ENCODE measurements at regions not wholly inside any gene's neighbourhood (a gene's known extent, or its start where the extent isn't known, plus 50 kb on each side); places are given as distances from the start of the nearest gene placed in this dataset.

DNA sequence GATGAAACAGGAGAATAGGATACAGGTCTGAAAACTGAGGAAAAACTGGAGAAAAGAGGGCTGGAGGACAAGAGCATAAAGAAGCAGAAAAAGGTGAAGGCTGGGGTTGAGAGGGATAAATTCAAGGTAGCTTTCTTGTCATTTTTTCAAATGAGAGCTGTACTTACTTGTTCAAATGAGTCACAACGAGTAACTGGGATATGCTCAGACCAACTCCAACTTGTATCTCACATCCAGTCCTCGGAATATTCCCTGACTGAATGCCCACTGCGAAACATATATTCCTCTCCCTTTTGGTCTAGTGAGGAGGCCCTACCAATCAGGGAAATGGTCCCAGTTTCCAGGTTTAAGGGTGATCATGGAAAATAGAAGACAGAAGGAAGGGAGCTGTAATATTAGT is 343.4 kb downstream of the HHIPL2 start:
- no peak overlapping the region for H3K27ac ChIP-seq
- in situ Hi-C loops (cut with HindIII; ENCODE audit: low pct_ligation_motif_present, low sequenced_read_pairs) = no loop called here
- H3K4me3 ChIP-seq (ENCODE audit: low read depth, low read length) = no peak overlapping the region
- H3K27me3 ChIP-seq (replicated peaks) = no peaks in the 10 kb centered on the region
- H3K36me3 ChIP-seq (replicated peaks) = no peaks in the 10 kb centered on the region
- no peak for DNase-seq
- TF ChIP-seq, protein P1, sequence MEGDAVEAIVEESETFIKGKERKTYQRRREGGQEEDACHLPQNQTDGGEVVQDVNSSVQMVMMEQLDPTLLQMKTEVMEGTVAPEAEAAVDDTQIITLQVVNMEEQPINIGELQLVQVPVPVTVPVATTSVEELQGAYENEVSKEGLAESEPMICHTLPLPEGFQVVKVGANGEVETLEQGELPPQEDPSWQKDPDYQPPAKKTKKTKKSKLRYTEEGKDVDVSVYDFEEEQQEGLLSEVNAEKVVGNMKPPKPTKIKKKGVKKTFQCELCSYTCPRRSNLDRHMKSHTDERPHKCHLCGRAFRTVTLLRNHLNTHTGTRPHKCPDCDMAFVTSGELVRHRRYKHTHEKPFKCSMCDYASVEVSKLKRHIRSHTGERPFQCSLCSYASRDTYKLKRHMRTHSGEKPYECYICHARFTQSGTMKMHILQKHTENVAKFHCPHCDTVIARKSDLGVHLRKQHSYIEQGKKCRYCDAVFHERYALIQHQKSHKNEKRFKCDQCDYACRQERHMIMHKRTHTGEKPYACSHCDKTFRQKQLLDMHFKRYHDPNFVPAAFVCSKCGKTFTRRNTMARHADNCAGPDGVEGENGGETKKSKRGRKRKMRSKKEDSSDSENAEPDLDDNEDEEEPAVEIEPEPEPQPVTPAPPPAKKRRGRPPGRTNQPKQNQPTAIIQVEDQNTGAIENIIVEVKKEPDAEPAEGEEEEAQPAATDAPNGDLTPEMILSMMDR (IDR thresholded peaks at IDR 0.05; ENCODE audit: low read depth, low read length, missing control alignments) = no peak

DNA sequence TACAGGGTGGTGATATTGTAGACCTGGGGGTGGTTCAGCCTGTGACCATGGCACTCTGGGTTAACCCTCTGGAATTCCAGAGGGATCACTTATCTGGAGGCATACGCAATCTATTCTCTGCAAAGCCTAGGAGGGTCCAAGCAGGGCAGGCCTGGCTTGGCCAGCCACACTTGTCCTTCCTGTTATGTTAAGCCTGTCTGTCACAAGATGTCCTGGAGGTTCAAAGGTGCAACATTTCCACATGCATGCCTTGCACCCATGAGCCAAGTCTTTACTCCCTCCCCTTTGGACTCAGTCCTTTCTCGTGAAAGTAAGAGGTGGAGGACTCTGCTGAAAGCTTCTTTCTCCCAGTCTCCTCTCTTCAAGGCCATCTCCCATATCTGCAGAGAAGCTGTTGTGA is 345.1 kb downstream of the HHIPL2 start:
- TF ChIP-seq, protein P1 (IDR thresholded peaks at IDR 0.05; ENCODE audit: low read depth, low read length, missing control alignments) = no peak
- no peak overlapping the region for H3K4me3 ChIP-seq (ENCODE audit: low read depth, low read length)
- in situ Hi-C loops (cut with HindIII; ENCODE audit: low pct_ligation_motif_present, low sequenced_read_pairs) = no loop called here
- no peak overlapping the region for H3K27ac ChIP-seq
- H3K36me3 ChIP-seq (replicated peaks) = no peaks in the 10 kb centered on the region
- DNase-seq = no peak
- H3K27me3 ChIP-seq (replicated peaks) = no peaks in the 10 kb centered on the region

DNA sequence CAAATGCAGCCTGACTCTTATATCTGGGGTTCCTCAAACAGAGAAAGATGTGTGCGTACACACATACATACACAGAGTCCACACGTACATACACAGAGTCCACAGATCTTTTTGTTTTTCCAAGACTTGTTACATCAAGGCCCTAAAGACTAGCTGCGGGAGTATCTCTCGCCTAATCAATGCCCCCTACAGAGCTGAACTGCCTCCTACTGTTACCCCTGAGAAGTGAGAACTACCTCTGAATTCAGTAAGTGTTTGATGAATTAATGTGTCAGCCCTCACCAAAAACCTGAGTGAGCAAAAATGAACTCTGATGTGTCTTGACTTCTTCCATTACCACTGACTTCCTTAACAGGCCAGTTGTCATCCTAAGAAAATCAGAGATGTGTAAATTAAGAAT is 351.2 kb downstream of the HHIPL2 start:
- Histone ChIP-seq H3K4me3 (ENCODE audit: low read depth, low read length) (no peak overlapping the region), H3K27ac (no peak overlapping the region), H3K27me3 (replicated peaks) (no peaks in the 10 kb centered on the region), H3K36me3 (replicated peaks) (no peaks in the 10 kb centered on the region)
- TF ChIP-seq, protein P1 (IDR thresholded peaks at IDR 0.05; ENCODE audit: low read depth, low read length, missing control alignments) = no peak
- in situ Hi-C loops (cut with HindIII; ENCODE audit: low pct_ligation_motif_present, low sequenced_read_pairs) = no loop called here
- DNase-seq = no peak

DNA sequence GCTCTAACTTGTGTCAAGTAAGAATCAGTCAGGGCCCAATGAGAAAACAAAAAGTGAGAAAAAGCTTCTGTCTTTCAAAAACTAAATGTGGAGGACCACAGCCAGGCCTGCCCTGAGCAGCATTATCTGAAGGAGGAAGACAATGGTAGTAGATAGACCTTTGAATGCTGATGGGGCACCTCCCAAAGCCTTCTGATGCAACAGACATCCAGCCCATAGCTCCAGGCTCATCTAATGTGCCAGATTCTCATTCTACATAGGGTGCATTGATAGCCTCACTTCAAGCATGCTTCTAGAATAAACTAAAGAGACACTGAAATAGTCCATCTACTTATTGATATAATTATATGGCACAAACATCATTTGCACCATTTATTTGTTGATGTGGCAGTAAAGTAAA is 351.6 kb downstream of the HHIPL2 start:
- Histone ChIP-seq H3K27me3 (replicated peaks) (no peaks in the 10 kb centered on the region), H3K4me3 (ENCODE audit: low read depth, low read length) (no peak overlapping the region), H3K36me3 (replicated peaks) (no peaks in the 10 kb centered on the region), H3K27ac (no peak overlapping the region)
- TF ChIP-seq, protein P1 (IDR thresholded peaks at IDR 0.05; ENCODE audit: low read depth, low read length, missing control alignments) = no peak
- in situ Hi-C loops (cut with HindIII; ENCODE audit: low pct_ligation_motif_present, low sequenced_read_pairs) = no loop called here
- DNase-seq = no peak

DNA sequence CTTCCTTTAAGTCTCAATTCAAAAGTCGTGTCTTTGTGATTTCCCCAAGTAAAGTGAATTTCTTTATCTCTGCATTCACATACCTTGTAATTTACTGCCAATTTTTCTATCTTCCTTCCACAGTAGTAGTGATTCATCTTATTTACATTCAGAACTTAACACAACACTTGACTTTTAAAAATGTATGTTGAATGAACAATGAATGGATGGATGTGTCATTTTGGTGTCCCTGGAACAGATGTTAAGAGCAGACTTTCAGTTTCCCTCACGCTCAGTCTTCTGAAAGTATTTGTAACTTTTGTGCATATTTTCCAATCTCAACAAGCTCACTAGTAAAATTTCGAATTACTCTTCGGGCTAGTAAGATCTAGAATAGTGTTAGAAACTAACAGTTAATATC is 352.0 kb downstream of the HHIPL2 start:
- DNase-seq = no peak
- Histone ChIP-seq H3K27ac (no peak overlapping the region), H3K27me3 (replicated peaks) (no peaks in the 10 kb centered on the region), H3K36me3 (replicated peaks) (no peaks in the 10 kb centered on the region), H3K4me3 (ENCODE audit: low read depth, low read length) (no peak overlapping the region)
- in situ Hi-C loops (cut with HindIII; ENCODE audit: low pct_ligation_motif_present, low sequenced_read_pairs) = no loop called here
- TF ChIP-seq, protein P1 (IDR thresholded peaks at IDR 0.05; ENCODE audit: low read depth, low read length, missing control alignments) = no peak

DNA sequence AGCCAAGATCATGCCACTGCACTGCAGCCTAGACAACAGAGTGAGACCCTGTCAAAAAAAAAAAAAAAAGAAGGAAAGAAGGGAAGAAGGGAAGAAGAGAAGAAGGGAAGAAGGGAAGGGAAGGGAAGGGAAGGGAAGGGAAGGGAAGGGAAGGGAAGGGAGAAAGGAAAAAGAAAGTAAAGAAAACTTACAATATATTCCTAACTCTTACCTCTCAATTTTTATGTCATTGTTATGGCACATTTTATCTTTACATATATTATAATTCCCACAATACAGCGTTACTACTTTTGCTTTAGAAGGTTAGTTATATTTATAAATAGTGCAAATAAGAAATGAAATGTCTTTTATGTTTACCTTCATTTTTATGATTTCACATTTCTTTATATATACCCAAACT is 358.7 kb downstream of the HHIPL2 start:
- no peak overlapping the region for H3K4me3 ChIP-seq (ENCODE audit: low read depth, low read length)
- H3K27me3 ChIP-seq (replicated peaks) = no peaks in the 10 kb centered on the region
- in situ Hi-C loops (cut with HindIII; ENCODE audit: low pct_ligation_motif_present, low sequenced_read_pairs) = no loop called here

More for the DNA sequence above, 358.7 kb downstream of the HHIPL2 start:
- TF ChIP-seq, protein P1 (IDR thresholded peaks at IDR 0.05; ENCODE audit: low read depth, low read length, missing control alignments) = no peak
- Histone ChIP-seq H3K36me3 (replicated peaks) (no peaks in the 10 kb centered on the region), H3K27ac (no peak overlapping the region)
- DNase-seq = no peak

Measured in brain microvascular endothelial cell (primary cell).